ENCODE measurements at regions not wholly inside any gene's neighbourhood (a gene's known extent, or its start where the extent isn't known, plus 50 kb on each side); places are given as distances from the start of the nearest gene placed in this dataset.

GRCh38 chr22:48104766-48105165, 1342.3 kb downstream of the TBC1D22A start (continued):
- TF ChIP-seq ZNF462 (CRISPR knock-in tag; IDR thresholded peaks at IDR 0.05) (no peak), ZNF114 (CRISPR knock-in tag; IDR thresholded peaks at IDR 0.05) (no peak), REST (IDR thresholded peaks at IDR 0.05; ENCODE audit: unreplicated experiment) (no peak), POLR2AphosphoS5 (IDR thresholded peaks at IDR 0.05; ENCODE audit: low read depth) (no peak), EZH2 (IDR thresholded peaks at IDR 0.05; ENCODE audit: low read depth, unreplicated experiment) (no peak), CREB1 (CRISPR knock-in tag; IDR thresholded peaks at IDR 0.05; ENCODE audit: low read depth) (no peak), NANOG (IDR thresholded peaks at IDR 0.05; ENCODE audit: borderline replicate concordance) (no peak), EZH2phosphoT487 (IDR thresholded peaks at IDR 0.05; ENCODE audit: unreplicated experiment) (no peak), JUNB (IDR thresholded peaks at IDR 0.05; ENCODE audit: unreplicated experiment) (no peak), ETS1 (IDR thresholded peaks at IDR 0.05) (no peak), ZNF331 (CRISPR knock-in tag; IDR thresholded peaks at IDR 0.05; ENCODE audit: low read depth) (no peak), STAT1 (IDR thresholded peaks at IDR 0.05; ENCODE audit: unreplicated experiment) (no peak)

All from GM23338 (cell line).